BJ (cell line): ENCODE measurements at regions not wholly inside any gene's neighbourhood (a gene's known extent, or its start where the extent isn't known, plus 50 kb on each side); places are given as distances from the start of the nearest gene placed in this dataset.

ENCODE experiments used
- CTCF ChIA-PET: fragments of 350-600 bp; formaldehyde crosslinking; extraction: SDS; loops from one replicate; lab custom pipeline; 2021; ENCODE audit warnings: antibody characterized with exemption, inconsistent platforms; lab: Yijun Ruan, JAX
- POLR2A ChIA-PET: fragments of 300-600 bp; sonication (Branson Sonifier 250); formaldehyde crosslinking; extraction: SDS; loops from one replicate; lab custom pipeline; 2021; ENCODE audit warnings: antibody characterized with exemption; lab: Charles Lee
- DNase-seq: peaks from one replicate; pipeline ENCODE4 v3.0.0-alpha.2; 2011; ENCODE audit warnings: low read depth
- H3K27me3 ChIP-seq: 2 replicates; pipeline ENCODE4 v1.6.0; 2011; ENCODE audit warnings: low read length; ENCODE audit not compliant: control insufficient read depth, insufficient read depth
- H3K36me3 ChIP-seq: 2 replicates; pipeline ENCODE4 v1.5.1; 2011; ENCODE audit warnings: low read length; ENCODE audit not compliant: control insufficient read depth, insufficient read depth
- H3K4me3 ChIP-seq: 2 replicates; pipeline ENCODE4 v1.5.1; 2011; ENCODE audit warnings: low read depth, mild to moderate bottlenecking, control low read depth, low read length
- TF ChIP-seq, protein P1 (sequence below): IDR thresholded peaks from 2 replicates; pipeline ENCODE4 v1.5.1; 2011; ENCODE audit warnings: low read depth, mild to moderate bottlenecking, control low read depth, inconsistent platforms, low read length, moderate library complexity; ENCODE audit not compliant: insufficient read depth

DNA sequence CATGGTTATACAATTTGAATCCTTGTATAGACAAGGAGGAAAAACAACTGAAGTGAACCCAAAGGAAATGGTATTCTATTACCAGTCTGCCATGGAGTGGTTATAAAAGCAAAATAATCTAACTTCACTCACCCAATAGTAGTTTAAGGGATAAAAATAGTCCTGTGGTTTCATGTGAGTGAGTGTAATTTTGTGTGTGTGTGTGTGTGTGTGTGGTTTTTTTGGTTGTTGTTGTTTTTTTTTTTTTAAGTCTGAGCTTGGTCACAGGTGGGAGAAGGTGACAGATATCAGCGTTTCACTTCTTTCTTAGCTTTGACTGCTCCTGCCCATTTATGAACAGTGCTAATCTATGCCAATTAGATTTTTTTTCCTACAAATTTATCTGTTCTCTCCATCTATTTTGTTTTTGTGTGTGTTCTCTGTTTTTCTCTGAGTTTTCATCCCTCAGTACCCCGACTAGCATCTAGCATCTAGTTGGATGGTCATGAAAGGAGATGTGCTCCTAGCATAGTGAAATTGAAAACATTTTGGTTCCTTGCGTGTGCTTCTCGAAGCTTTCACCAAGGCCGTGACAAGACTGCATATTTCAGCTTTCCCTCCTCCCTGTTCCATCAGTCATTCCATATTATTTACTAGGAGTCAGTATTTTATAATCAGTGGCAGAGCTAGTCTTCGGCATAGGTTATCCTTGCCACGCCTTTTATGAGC, 200.1 kb upstream of the DTNA start:
- H3K27me3 ChIP-seq = no peaks in the 10 kb centered on the region
- TF ChIP-seq, protein P1, sequence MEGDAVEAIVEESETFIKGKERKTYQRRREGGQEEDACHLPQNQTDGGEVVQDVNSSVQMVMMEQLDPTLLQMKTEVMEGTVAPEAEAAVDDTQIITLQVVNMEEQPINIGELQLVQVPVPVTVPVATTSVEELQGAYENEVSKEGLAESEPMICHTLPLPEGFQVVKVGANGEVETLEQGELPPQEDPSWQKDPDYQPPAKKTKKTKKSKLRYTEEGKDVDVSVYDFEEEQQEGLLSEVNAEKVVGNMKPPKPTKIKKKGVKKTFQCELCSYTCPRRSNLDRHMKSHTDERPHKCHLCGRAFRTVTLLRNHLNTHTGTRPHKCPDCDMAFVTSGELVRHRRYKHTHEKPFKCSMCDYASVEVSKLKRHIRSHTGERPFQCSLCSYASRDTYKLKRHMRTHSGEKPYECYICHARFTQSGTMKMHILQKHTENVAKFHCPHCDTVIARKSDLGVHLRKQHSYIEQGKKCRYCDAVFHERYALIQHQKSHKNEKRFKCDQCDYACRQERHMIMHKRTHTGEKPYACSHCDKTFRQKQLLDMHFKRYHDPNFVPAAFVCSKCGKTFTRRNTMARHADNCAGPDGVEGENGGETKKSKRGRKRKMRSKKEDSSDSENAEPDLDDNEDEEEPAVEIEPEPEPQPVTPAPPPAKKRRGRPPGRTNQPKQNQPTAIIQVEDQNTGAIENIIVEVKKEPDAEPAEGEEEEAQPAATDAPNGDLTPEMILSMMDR = no peak
- no peak overlapping the region for H3K4me3 ChIP-seq
- POLR2A ChIA-PET = no interaction called here
- CTCF ChIA-PET = interaction anchor here (1.0 kb wide), 1 partner anchor 9 kb away, joined by 3 read pairs; no protein-coding TSS in a partner anchor
- no peak for DNase-seq
- no peaks in the 10 kb centered on the region for H3K36me3 ChIP-seq

DNA sequence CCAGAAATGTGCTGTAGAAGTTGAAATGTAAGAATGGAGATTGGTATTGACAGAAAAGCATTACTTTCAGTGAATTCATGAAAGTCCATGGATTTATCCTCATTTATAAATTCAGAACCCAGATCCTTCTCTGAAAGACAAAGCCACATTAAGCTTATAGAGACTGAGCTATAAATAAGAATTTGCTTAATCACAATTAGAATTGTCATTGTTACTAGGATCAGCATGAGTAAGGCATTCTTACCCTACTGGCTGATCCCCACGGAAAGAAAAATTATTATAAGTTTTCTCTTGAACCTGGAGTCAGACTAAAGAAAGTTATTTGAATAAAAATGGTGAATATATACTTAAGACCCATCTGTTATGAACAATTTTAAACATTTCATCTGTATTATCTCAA, 199.2 kb upstream of the DTNA start:
- TF ChIP-seq, protein P1 = no peak
- Histone ChIP-seq H3K27me3 (no peaks in the 10 kb centered on the region), H3K4me3 (no peak overlapping the region), H3K36me3 (no peaks in the 10 kb centered on the region)
- CTCF ChIA-PET = interaction anchor here (1.0 kb wide), 1 partner anchor 8 kb away, joined by 3 read pairs; no protein-coding TSS in a partner anchor
- POLR2A ChIA-PET = no interaction called here
- DNase-seq = no peak

DNA sequence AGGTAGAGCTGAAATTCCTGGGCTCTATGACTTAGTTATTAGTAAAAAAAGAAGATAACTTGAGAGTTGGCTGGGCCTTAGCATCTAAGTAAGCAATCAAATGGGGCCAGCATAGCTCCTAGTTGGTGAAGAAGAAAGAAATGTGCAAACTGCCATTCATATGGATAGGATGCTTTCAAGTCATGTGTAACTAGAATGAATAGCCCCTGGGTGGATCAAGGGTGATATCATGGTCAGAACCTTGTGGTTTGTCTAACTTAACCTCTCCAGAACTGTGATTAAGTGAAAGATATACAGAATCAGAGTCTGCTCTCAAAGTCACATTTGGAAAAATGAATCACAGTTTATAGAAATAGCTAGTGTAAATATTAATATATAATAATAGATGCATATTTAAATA, 198.7 kb upstream of the DTNA start:
- CTCF ChIA-PET = no interaction called here
- Histone ChIP-seq H3K36me3 (no peaks in the 10 kb centered on the region), H3K27me3 (no peaks in the 10 kb centered on the region), H3K4me3 (no peak overlapping the region)
- DNase-seq = no peak
- TF ChIP-seq, protein P1 = no peak
- POLR2A ChIA-PET = no interaction called here

DNA sequence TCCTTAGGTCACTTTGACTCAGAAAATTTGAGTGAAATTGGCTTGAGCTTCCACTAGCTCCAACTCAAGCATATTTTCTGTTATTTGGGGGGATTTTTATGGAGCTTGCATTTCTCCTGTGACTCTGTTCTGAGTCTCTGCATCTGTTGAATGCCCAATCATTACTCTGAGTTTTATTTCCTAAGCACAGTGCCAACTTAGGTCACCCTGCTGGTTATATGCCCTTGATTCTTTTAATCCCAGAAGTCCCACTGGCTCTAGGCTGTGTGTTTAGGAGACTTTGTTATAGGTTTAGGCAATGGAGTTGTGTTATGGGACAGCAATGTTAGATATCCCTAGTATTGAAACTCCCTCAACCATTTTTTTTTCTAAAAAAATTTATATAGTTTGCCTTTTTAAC, 198.2 kb upstream of the DTNA start:
- CTCF ChIA-PET = no interaction called here
- no peak for DNase-seq
- TF ChIP-seq, protein P1 = no peak
- POLR2A ChIA-PET = no interaction called here
- Histone ChIP-seq H3K36me3 (no peaks in the 10 kb centered on the region), H3K4me3 (no peak overlapping the region), H3K27me3 (no peaks in the 10 kb centered on the region)

DNA sequence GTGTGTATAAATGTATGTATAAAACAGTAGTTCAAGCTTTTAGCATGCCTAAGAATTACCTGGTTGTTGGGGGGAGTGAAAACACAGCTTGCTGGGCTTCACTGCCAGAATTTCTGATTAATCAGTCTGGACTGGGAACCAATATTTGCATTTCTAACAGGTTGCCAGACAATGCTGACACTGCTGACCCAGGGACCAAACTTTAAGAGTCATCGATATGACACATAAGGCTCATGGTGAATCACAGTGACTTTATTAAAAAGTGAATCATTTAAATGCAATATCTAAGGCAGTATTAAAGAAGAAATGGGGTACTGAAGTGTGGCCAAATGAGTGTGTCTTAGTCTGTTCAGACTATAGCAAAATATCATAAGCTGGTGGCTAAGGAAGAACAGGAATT, 195.9 kb upstream of the DTNA start:
- H3K27me3 ChIP-seq = no peaks in the 10 kb centered on the region
- H3K36me3 ChIP-seq = no peaks in the 10 kb centered on the region
- ChIA-PET POLR2A (no interaction called here), CTCF (interaction anchor here (1.0 kb wide), 1 partner anchor 13 kb away, joined by 3 read pairs; no protein-coding TSS in a partner anchor)
- TF ChIP-seq, protein P1 = no peak
- H3K4me3 ChIP-seq = no peak overlapping the region
- DNase-seq = no peak
